HG03097 (cell line): ENCODE measurements at regions not wholly inside any gene's neighbourhood (a gene's known extent, or its start where the extent isn't known, plus 50 kb on each side); places are given as distances from the start of the nearest gene placed in this dataset.

Source experiments
- ATAC-seq: cut with Tn5 transposase; IDR thresholded peaks from one replicate; pipeline ENCODE4 v1.9.1; 2021; ENCODE audit not compliant: unreplicated experiment, low FRiP score

GRCh38 chr6:146865756-146866379 lies 267.1 kb downstream of the ADGB start:
- no peak for ATAC-seq

- no peak for ATAC-seq
Observed at GRCh38 chr6:146866731-146867414, 268.1 kb downstream of the ADGB start.

GRCh38 chr6:146868671-146869209 lies 270.0 kb downstream of the ADGB start:
- ATAC-seq = no peak

- peak; percentile 78 for ATAC-seq
Observed at GRCh38 chr6:146870760-146871159, 272.0 kb downstream of the ADGB start.

- ATAC-seq = no peak
Observed at GRCh38 chr6:146871611-146872425, 273.0 kb downstream of the ADGB start.

- no peak for ATAC-seq
Observed at GRCh38 chr6:146872426-146872785, 273.6 kb downstream of the ADGB start.

GRCh38 chr6:146874278-146875018 lies 275.7 kb downstream of the ADGB start:
- no peak for ATAC-seq

- no peak for ATAC-seq
Observed at GRCh38 chr6:146875927-146876270, 277.1 kb downstream of the ADGB start.

- peak; percentile 56 for ATAC-seq
Observed at GRCh38 chr6:146876271-146877151, 277.7 kb downstream of the ADGB start.

GRCh38 chr6:146878168-146878951 lies 279.6 kb downstream of the ADGB start:
- ATAC-seq = no peak

GRCh38 chr6:146878952-146879340 lies 280.2 kb downstream of the ADGB start:
- no peak for ATAC-seq

GRCh38 chr6:146879406-146880117 lies 280.8 kb downstream of the ADGB start:
- ATAC-seq = no peak

- no peak for ATAC-seq
Observed at GRCh38 chr6:146881228-146882181, 282.7 kb downstream of the ADGB start.

- ATAC-seq = no peak
Observed at GRCh38 chr6:146883640-146884531, 285.1 kb downstream of the ADGB start.

GRCh38 chr6:146884728-146885127 lies 286.0 kb downstream of the ADGB start:
- peak; percentile 99 for ATAC-seq

GRCh38 chr6:146885708-146886457 lies 287.1 kb downstream of the ADGB start:
- ATAC-seq = no peak
